Stomach (tissue), 4 donors: ENCODE measurements at regions not wholly inside any gene's neighbourhood (a gene's known extent, or its start where the extent isn't known, plus 50 kb on each side); places are given as distances from the start of the nearest gene placed in this dataset.

Source experiments
- CTCF ChIP-seq, 7 experiments: fragments of 450-650 bp in 4 of 7; fragments of 200-600 bp in 3 of 7; sonication (generic) in 3 of 7; IDR thresholded peaks; one replicate each; pipeline ENCODE4 v1.5.1; 2016 to 2019; ENCODE audit warnings: antibody characterized with exemption in 7 of 7, control low read depth in 2 of 7, mild to moderate bottlenecking in 1 of 7
- EP300 ChIP-seq: sonication (generic); formaldehyde crosslinking; IDR thresholded peaks from one replicate; pipeline ENCODE4 v1.6.1; 2017; ENCODE audit warnings: antibody characterized with exemption
- POLR2AphosphoS5 ChIP-seq, 3 donors: sonication (generic); formaldehyde crosslinking; IDR thresholded peaks; one replicate each; pipeline ENCODE4 v1.6.1; 2016; ENCODE audit warnings: antibody characterized with exemption in 3 of 3

DNA sequence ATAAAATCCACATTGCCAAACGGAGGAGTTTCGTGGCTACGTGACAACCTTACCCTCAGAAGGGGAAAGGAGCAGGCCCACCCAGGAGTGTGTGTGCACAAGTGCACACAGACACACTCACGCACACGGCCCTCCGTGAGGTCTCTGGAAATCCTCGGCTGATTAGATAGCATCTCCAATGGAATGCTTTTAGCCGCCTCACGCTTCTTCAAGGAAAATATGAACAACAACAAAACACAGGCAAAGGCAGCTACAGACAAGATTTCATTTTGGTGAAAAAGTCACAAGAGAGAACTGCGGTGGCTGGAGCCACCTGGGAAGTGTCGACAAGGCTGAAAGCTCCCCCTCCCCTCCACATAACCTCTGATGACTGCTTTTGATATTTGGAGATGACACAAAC lies 391.8 kb upstream of the MKI67 start:
- TF ChIP-seq CTCF (IDR thresholded peaks at IDR 0.05): no peak
- no peak for TF ChIP-seq POLR2AphosphoS5 (IDR thresholded peaks at IDR 0.05)
- no peak for TF ChIP-seq EP300
